GM18517 (cell line): ENCODE measurements at regions not wholly inside any gene's neighbourhood (a gene's known extent, or its start where the extent isn't known, plus 50 kb on each side); places are given as distances from the start of the nearest gene placed in this dataset.

Source experiments
- ATAC-seq: cut with Tn5 transposase; IDR thresholded peaks from one replicate; pipeline ENCODE4 v1.9.1; 2021; ENCODE audit warnings: mild to moderate bottlenecking, moderate library complexity; ENCODE audit not compliant: unreplicated experiment

- no peak for ATAC-seq
These were observed 133.3 kb upstream of the GUCY1A2 start for GRCh38 chr11:107151579-107151978.

DNA sequence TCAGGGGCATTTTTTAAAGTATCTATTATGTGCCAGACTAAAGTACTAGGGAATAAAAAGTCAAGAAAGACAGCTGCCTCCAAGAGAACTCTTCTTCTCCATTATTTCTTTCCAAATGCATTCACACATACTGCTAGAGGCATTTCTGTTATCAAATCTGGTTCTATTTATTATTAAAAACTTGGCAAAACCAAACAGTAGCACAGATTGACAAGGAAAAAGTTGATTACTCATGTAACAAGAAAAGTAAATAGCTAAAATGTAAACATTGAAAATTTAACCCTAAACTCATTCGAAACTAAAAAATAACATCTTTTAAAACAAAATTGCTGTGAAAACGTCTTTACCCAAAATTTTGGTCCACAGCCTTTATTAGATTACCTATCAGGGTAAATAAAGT, 132.9 kb upstream of the GUCY1A2 start:
- ATAC-seq, result no peak

DNA sequence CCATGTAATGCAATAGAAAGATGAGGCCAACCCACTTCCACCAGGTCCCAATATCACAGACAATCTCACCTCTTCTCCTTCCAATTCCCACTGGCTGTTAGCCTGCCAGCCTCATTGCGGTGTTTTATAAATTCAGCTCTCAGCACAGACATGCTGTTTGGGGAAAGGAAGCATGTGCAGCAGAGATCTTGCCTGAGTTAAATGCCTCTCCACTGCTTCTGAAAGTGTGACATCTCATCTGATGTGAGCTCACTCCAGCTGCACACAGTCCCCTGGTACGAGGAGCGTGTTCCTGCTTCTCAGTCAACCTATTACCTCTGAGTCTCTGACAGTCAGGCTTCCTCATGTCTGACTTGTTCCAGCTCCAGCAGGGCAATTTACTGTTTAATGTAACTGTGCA, 122.7 kb upstream of the GUCY1A2 start:
- no peak for ATAC-seq

DNA sequence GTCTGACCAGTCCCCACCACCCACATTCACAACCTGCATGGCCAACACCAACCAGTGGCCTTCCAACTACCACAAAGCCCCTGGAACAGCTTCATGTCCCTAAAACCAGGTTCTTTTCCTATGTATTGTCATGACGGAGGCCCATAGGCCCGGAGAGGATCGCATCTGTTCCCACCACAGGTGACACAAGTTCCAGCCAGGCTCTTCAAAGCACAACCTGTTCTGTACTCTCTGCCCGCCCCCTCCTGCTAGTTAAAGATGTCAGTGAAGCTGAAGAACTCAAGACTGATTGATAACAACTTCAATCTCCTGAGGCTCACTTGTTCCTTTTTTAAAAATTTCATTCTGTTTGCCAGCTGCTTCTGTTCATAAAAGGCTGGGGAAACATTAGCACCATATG, 121.1 kb upstream of the GUCY1A2 start:
- no peak for ATAC-seq

GRCh38 chr11:107136892-107137291, 118.6 kb upstream of the GUCY1A2 start:
- no peak for ATAC-seq

DNA sequence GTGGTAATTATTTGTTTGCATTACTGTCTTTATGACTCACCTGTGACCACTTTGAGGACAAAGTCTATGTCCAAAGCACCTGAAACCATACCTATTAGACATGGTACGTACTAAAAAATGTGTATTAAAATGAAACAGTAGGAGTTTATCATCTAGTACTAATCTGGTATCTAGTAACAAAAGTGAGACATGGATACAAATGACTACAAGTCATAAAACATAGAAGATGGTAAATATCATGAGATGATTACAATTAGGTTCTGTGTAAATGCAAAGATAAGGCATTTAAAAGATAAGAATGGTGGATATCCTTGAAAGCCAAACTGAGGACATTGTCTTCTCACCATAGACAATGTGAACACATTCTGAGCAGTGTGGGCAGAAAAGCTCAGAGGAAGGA, 113.5 kb upstream of the GUCY1A2 start:
- no peak for ATAC-seq

- ATAC-seq, result no peak
These were observed 104.7 kb upstream of the GUCY1A2 start for GRCh38 chr11:107123022-107123421.

DNA sequence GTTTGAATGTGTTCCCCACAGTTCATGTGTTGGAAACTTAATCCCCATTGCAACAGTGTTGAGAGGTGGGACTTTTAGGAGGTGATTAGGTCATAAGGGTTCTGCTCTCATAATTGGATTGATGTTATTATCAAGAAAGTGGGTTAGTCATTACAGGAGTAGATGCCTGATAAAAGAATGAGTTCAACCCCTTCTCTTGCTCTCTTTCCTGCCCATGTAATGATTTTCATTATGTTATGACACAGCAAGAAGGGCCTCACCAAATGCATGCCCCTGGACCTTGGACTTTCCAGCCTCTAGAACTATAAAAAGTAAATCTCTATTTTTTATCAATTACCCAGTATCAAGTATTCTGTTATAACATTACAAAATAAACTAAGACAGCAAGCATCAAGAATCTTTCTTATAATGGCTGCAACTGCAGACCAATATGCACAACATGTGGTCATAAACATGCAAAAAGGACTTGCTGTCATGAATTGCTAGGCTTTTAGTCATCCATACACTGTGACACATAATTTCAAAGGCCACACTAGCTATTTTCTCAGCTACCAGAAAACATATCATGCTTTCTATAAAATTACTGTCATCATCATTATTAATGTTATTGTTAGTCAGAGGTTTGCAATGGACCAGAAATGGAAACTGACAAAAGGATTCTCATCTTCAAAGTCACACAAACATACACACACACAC, 99.9 kb upstream of the GUCY1A2 start:
- ATAC-seq, result no peak

DNA sequence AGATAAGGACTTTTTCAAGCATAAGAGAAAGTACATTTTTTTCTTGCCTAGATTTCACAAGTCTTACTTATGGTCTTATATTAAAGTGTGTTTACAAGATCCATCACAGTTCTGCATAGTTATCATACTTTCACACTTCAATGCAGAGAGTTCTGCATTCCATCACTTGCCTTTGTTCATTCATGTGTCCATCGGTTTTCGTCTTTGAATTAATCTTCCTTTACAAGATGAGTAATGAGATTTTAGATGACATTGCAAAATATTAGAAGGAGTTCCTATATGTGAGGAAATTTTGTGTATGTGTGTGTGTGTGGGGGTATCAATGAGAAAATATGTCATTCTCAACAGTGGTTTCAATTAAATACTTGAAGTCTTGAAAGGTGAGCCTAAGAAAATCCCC, 98.1 kb upstream of the GUCY1A2 start:
- no peak for ATAC-seq

DNA sequence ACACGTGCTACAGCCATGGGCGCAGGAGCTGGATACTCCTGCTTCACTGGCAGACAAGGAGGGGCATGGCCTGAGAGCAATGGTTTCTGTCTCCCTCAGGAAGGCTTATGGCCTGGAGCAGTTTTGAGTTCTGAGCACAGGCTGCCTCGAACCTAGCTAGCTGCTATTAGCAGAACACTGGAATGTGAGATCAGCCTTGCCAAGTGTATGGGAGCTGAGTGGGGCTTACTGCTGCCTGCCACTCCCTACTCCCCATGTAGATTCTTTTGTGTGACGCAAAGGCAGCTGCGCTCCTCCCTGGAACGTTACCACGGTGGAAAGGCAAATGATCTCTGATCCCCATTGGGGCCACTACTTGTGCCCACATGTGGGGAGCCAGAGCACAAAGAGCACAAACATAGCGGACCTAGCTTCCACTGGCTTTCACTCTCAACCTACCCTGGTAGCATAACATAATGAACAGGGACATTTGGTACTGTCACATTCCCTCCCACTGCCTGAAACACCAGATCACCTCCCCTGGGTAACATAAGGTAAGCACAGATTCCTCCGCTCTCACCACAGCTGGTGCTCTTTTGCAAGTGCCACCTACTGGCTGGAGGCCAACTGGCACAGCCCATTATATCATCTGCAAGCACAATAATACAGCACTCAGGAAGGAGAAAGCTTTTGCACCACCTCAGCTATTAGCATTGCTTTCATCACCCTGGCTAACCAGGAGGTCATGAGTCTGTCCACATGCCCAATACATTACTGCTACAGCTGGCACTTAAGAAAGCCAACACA, 84.6 kb upstream of the GUCY1A2 start:
- no peak for ATAC-seq

DNA sequence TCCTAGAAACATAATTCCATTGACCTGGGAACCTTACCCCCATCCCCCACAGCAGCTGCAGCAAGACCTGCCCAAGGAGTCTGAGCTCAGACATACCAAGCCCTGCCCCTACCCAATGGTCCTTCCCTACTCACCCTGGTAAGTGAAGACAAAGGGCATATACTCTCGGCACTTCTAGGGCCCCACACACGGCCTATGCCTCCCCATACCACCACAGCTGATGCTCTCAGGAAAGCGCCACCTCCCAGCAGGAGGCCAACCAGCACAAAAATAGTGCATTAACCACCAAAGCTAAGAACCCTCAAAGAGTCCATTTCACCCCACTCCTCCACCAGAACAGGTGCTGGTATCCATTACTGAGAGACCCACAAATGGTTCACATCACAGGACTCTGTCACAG, 74.4 kb upstream of the GUCY1A2 start:
- no peak for ATAC-seq

GRCh38 chr11:107078375-107078774, 60.1 kb upstream of the GUCY1A2 start:
- no peak for ATAC-seq

DNA sequence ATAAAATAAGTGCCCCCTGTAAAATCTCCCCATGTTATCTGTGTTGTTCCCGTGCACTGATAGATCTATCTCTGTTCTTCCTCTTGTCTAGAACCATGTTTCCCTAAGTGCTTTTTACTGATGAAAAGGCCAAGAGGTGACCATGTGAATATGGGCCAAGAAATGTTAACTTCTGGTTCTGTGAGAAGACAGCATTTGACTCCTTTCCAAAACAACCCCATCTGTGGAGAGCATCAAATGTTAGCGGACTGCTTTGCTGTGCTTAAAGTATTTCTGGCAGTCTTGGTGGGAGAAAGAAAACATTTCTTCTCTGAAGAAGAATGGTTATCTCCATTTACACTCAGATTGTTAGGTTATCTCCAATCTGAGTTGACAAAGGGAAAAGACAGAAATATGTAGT, 58.6 kb upstream of the GUCY1A2 start:
- no peak for ATAC-seq

- no peak for ATAC-seq
These were observed 52.9 kb upstream of the GUCY1A2 start for GRCh38 chr11:107071129-107071528.
